ENCODE measurements at regions not wholly inside any gene's neighbourhood (a gene's known extent, or its start where the extent isn't known, plus 50 kb on each side); places are given as distances from the start of the nearest gene placed in this dataset.

- in situ Hi-C loops (cut with MboI; ENCODE audit: low sequenced_read_pairs) = no loop called here
These were observed 106.3 kb upstream of the SULT1C3 start for GRCh38 chr2:108133457-108133856.

DNA sequence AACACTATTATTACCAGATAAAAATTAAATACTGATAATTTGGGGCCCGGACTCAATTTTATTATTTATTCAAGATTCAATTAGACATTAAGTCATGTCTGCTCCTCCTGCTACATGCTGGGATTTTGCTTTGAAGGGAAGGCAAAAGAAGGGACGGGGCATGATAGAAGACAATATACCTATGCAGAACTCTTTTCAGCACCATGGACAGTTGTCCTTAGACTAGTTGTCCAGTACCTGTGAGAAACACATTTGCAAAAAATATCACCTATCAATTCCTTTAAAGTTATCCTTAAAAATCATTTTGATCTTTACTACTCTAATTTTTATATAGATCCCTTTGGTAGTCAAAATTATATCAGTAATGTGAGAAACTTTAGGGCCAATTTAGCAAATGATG lies 100.2 kb upstream of the SULT1C3 start:
- in situ Hi-C loops (cut with MboI; ENCODE audit: low sequenced_read_pairs) = no loop called here

- in situ Hi-C loops (cut with MboI; ENCODE audit: low sequenced_read_pairs) = no loop called here
These were observed 94.0 kb upstream of the SULT1C3 start for GRCh38 chr2:108145557-108146326.

DNA sequence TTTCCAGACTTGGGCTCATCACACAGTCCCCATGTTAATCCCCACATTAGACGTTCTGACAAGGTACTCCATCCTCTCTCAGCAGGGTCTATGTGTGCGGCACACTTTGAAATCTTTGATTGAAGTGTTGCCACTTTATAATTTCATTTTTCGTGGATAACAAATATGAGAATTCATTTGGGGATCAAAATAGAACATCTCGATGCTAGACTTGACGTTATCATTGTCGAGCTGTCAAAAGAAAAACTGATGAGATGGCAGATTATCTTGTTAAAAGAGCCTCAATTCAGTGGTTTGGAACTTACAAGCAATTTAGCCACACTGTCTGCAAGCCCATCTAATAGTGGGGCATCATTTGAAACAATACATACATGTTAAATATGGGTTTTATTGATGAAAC lies 91.2 kb upstream of the SULT1C3 start:
- in situ Hi-C loops (cut with MboI; ENCODE audit: low sequenced_read_pairs) = no loop called here

- in situ Hi-C loops (cut with MboI; ENCODE audit: low sequenced_read_pairs) = no loop called here
These were observed 85.3 kb upstream of the SULT1C3 start for GRCh38 chr2:108154366-108155061.

DNA sequence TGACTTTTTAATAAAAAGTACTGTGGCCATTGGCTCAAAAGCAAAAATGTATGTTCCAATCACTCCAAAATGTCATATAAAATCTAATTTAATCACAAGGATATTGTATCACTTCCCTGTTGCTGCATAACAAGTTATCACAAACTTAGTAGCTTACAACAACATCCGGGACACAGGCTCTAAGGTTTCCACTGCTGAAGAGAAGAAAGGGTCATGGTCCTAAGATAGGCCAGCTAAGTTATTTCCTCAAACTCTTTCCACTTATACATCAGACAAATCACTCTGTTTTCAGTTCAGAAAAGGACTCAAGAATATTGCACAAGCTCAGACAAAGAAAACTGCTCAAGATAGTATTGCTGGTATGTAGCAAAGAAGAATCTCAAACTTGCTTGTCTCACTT lies 78.5 kb upstream of the SULT1C3 start:
- in situ Hi-C loops (cut with MboI; ENCODE audit: low sequenced_read_pairs) = no loop called here

DNA sequence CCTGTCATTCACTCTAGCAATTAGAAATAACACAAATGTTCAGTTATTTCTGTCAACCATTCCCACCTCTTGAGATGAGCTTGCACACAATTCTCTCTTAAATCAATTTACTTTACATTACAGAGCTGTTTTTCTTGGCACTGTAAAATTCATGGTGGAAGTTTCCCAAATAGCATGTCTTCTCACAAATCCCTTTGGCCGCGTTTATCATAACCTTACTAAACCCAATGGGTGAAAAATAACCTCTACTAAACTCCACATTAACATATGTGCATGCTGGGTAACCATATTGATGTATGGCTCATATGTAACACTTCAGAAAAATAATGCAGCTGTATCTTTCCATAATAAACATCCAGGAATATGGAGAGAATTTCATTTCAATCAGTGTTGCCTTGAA lies 75.5 kb upstream of the SULT1C3 start:
- in situ Hi-C loops (cut with MboI; ENCODE audit: low sequenced_read_pairs) = no loop called here

DNA sequence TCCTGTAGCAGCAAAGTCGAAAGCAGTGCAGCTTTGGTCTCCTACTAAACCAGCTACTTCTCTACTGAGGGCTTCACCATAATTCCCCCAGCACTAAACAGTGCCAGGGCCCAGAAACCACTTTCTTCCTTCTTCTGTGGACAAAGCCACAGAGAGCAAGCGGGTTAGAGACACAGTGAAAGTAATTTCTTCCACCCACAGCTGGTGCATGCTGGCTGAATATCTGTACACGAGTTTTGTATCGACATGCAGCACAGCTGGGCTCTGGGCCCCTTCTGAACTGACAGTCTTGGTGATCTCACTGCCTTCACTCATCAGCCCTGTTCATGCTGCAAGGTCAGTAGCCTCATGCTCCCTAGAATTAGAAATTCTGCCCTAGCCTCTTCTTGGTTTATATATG lies 74.0 kb upstream of the SULT1C3 start:
- in situ Hi-C loops (cut with MboI; ENCODE audit: low sequenced_read_pairs) = no loop called here

DNA sequence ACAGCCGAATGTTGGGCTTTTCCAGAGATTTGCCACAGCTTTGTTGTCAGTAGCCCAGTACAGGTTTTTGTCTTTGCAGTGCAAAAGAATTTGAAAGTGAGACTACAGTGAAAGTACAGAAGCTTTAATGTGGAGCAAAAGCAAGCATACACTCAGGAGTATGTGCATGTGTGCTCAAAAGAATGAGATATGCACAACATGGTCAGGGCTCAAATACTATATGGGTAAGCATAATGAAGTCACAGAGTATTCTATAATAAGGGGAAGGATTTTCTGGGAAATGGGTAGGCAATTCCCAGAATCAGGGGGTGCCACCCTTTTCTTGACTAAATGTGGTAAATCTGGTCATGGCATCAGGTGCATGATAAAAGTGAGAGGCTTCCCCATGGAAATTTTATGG lies 72.1 kb upstream of the SULT1C3 start:
- in situ Hi-C loops (cut with MboI; ENCODE audit: low sequenced_read_pairs) = no loop called here

GRCh38 chr2:108169982-108170625 lies 69.7 kb upstream of the SULT1C3 start:
- in situ Hi-C loops (cut with MboI; ENCODE audit: low sequenced_read_pairs) = no loop called here

DNA sequence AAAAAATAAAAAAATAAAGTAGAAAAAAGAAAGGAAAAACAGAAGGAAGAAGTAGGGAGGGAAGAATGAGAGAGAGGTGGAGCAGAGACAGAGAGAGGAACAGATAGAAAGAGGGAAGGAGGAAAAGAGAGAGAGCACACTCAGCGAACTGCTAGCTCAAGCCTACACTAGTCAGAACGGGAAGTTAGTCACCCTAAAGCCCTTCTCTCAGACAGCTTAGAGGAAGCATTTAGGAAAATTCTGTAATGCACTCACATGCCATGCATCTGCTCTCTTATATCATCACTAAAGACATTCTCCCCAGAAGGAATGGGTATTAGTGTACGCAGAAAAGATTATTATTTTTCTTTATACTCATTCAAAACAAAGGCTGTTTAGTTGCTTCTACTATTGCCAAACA lies 68.1 kb upstream of the SULT1C3 start:
- in situ Hi-C loops (cut with MboI; ENCODE audit: low sequenced_read_pairs) = no loop called here

GRCh38 chr2:108182489-108182888 lies 57.3 kb upstream of the SULT1C3 start:
- in situ Hi-C loops (cut with MboI; ENCODE audit: low sequenced_read_pairs) = loop anchor here (25.0 kb wide), 1 partner anchor 245 kb away; no protein-coding TSS in a partner anchor

GRCh38 chr2:108184419-108184818 lies 55.3 kb upstream of the SULT1C3 start:
- in situ Hi-C loops (cut with MboI; ENCODE audit: low sequenced_read_pairs) = loop anchor here (25.0 kb wide), 1 partner anchor 247 kb away; no protein-coding TSS in a partner anchor

GRCh38 chr2:108189316-108189715 lies 50.5 kb upstream of the SULT1C3 start:
- in situ Hi-C loops (cut with MboI; ENCODE audit: low sequenced_read_pairs) = loop anchor here (25.0 kb wide), 1 partner anchor 252 kb away; no protein-coding TSS in a partner anchor
